ENCODE measurements at regions not wholly inside any gene's neighbourhood (a gene's known extent, or its start where the extent isn't known, plus 50 kb on each side); places are given as distances from the start of the nearest gene placed in this dataset.
"Not testable (repeated sequence)": the region's sequence is repeated elsewhere in the genome, so short reads cannot be mapped to it uniquely, and the experiment has no call there.

- DNase-seq (ENCODE audit: low read depth), result peak; percentile 86
Observed at GRCh38 chr4:128454281-128454871, 166.8 kb upstream of the PGRMC2 start.

GRCh38 chr4:128452415-128452814 lies 164.8 kb upstream of the PGRMC2 start:
- DNase-seq (ENCODE audit: low read depth), result no peak

GRCh38 chr4:128451270-128451905 lies 163.8 kb upstream of the PGRMC2 start:
- DNase-seq (ENCODE audit: low read depth), result peak; percentile 28

GRCh38 chr4:128450326-128451120 lies 162.9 kb upstream of the PGRMC2 start:
- no peak for DNase-seq (ENCODE audit: low read depth)

GRCh38 chr4:128449251-128449650 lies 161.6 kb upstream of the PGRMC2 start:
- DNase-seq (ENCODE audit: low read depth), result no peak

- DNase-seq (ENCODE audit: low read depth), result no peak
Observed at GRCh38 chr4:128444544-128445302, 157.1 kb upstream of the PGRMC2 start.

- DNase-seq (ENCODE audit: low read depth), result no peak
Observed at GRCh38 chr4:128440923-128441322, 153.3 kb upstream of the PGRMC2 start.

GRCh38 chr4:128437023-128437422 lies 149.4 kb upstream of the PGRMC2 start:
- not testable (repeated sequence) for DNase-seq (ENCODE audit: low read depth)

- not testable (repeated sequence) for DNase-seq (ENCODE audit: low read depth)
Observed at GRCh38 chr4:128429023-128429613, 141.5 kb upstream of the PGRMC2 start.

GRCh38 chr4:128428397-128428796 lies 140.8 kb upstream of the PGRMC2 start:
- DNase-seq (ENCODE audit: low read depth), result no peak

GRCh38 chr4:128427832-128428366 lies 140.3 kb upstream of the PGRMC2 start:
- DNase-seq (ENCODE audit: low read depth), result peak; percentile 88

- DNase-seq (ENCODE audit: low read depth), result peak; percentile 69
Observed at GRCh38 chr4:128424527-128425497, 137.2 kb upstream of the PGRMC2 start.

- DNase-seq (ENCODE audit: low read depth), result not testable (repeated sequence)
Observed at GRCh38 chr4:128422296-128422695, 134.7 kb upstream of the PGRMC2 start.

GRCh38 chr4:128416921-128417320 lies 129.3 kb upstream of the PGRMC2 start:
- DNase-seq (ENCODE audit: low read depth), result peak; percentile 23

GRCh38 chr4:128410037-128410436 lies 122.4 kb upstream of the PGRMC2 start:
- DNase-seq (ENCODE audit: low read depth), result no peak

- no peak for DNase-seq (ENCODE audit: low read depth)
Observed at GRCh38 chr4:128403586-128403985, 116.0 kb upstream of the PGRMC2 start.

GRCh38 chr4:128394778-128395177 lies 107.2 kb upstream of the PGRMC2 start:
- DNase-seq (ENCODE audit: low read depth), result peak; percentile 55

GRCh38 chr4:128393101-128393704 lies 105.6 kb upstream of the PGRMC2 start:
- DNase-seq (ENCODE audit: low read depth), result peak; percentile 34

- no peak for DNase-seq (ENCODE audit: low read depth)
Observed at GRCh38 chr4:128390475-128390996, 102.9 kb upstream of the PGRMC2 start.

- no peak for DNase-seq (ENCODE audit: low read depth)
Observed at GRCh38 chr4:128388796-128389195, 101.2 kb upstream of the PGRMC2 start.

Data from RPMI7951 (cell line).